ENCODE measurements at regions not wholly inside any gene's neighbourhood (a gene's known extent, or its start where the extent isn't known, plus 50 kb on each side); places are given as distances from the start of the nearest gene placed in this dataset.
"Not testable (repeated sequence)": the region's sequence is repeated elsewhere in the genome, so short reads cannot be mapped to it uniquely, and the experiment has no call there.

- DNase-seq (peak; percentile 15), ATAC-seq (ENCODE audit: low read depth) (no peak)
- no peak overlapping the region for H3K4me3 ChIP-seq (ENCODE audit: control extremely low read depth in 1 of 5, extremely low read depth in 1 of 5, insufficient read depth in 1 of 5, low read depth in 2 of 5, low read length in 4 of 5)
- H3K4me2 ChIP-seq (replicated peaks; ENCODE audit: low read depth, low read length, poor library complexity, severe bottlenecking) = no peak overlapping the region
- no peak overlapping the region for H3K27ac ChIP-seq (ENCODE audit: low read length in 2 of 2)
- H4K20me1 ChIP-seq (ENCODE audit: control insufficient read depth, insufficient read depth, low read length, poor library complexity, severe bottlenecking) = no peaks in the 10 kb centered on the region
- intact Hi-C loops (cut with micrococcal nuclease) = no loop called here
- POLR2A ChIA-PET = no interaction called here
- no peaks in the 10 kb centered on the region for H3K79me2 ChIP-seq (ENCODE audit: control insufficient read depth, insufficient read depth, low read length)
- H3K36me3 ChIP-seq (replicated peaks in 1 of 2; ENCODE audit: control extremely low read depth in 1 of 2, control insufficient read depth in 1 of 2, extremely low read depth in 1 of 2, insufficient read depth in 2 of 2, low read length in 1 of 2) = no peaks in the 10 kb centered on the region
- TF ChIP-seq EZH2 (IDR thresholded peaks at IDR 0.05; ENCODE audit: borderline replicate concordance, insufficient read depth, low read depth, low read length, poor library complexity, severe bottlenecking) (no peak), CTCF (IDR thresholded peaks at IDR 0.05) (no peak)
- CTCF ChIA-PET = no interaction called here
- H2AFZ ChIP-seq (ENCODE audit: insufficient read depth, low read depth, low read length, poor library complexity, severe bottlenecking) = no peak overlapping the region
- no peak overlapping the region for H3K9ac ChIP-seq (ENCODE audit: low read length)
- H3K27me3 ChIP-seq (replicated peaks in 1 of 4; ENCODE audit: control extremely low read depth in 1 of 4, control insufficient read depth in 3 of 4, insufficient read depth in 4 of 4, low read length in 3 of 4) = no peaks in the 10 kb centered on the region
- H3K9me3 ChIP-seq (ENCODE audit: control extremely low read depth in 1 of 3, control insufficient read depth in 2 of 3, insufficient read depth in 1 of 3, low read length in 2 of 3) = no peaks in the 10 kb centered on the region
- H3K4me3 Mint-ChIP-seq = no peak overlapping the region
- H3K27me3 Mint-ChIP-seq = no peaks in the 10 kb centered on the region
- peaks cover 7% of the 10 kb centered on the region in 2 donors for H3K4me1 ChIP-seq (ENCODE audit: control insufficient read depth in 2 of 2, insufficient read depth in 2 of 2, low read length in 2 of 2)
- H3K9me3 Mint-ChIP-seq (ENCODE audit: insufficient read depth) = no peaks in the 10 kb centered on the region
- no peak overlapping the region for H3K27ac Mint-ChIP-seq
- peaks cover 12% of the 10 kb centered on the region for H3K4me1 Mint-ChIP-seq
- no CpG with 5 or more reads among the region's 3 CpGs for WGBS (ENCODE audit: insufficient coverage)
Observed at GRCh38 chr2:186426153-186427016, 59.7 kb upstream of the ZC3H15 start.

- H3K27ac ChIP-seq (ENCODE audit: low read length in 2 of 2); H3K4me3 Mint-ChIP-seq; intact Hi-C loops (cut with micrococcal nuclease); H3K9me3 Mint-ChIP-seq (ENCODE audit: insufficient read depth); CTCF ChIA-PET; H3K79me2 ChIP-seq (ENCODE audit: control insufficient read depth, insufficient read depth, low read length); H3K9ac ChIP-seq (ENCODE audit: low read length); POLR2A ChIA-PET; H3K4me2 ChIP-seq (replicated peaks; ENCODE audit: low read depth, low read length, poor library complexity, severe bottlenecking); ATAC-seq (ENCODE audit: low read depth); H4K20me1 ChIP-seq (ENCODE audit: control insufficient read depth, insufficient read depth, low read length, poor library complexity, severe bottlenecking); H3K27me3 Mint-ChIP-seq; H3K27ac Mint-ChIP-seq; H3K4me3 ChIP-seq (ENCODE audit: control extremely low read depth in 1 of 5, extremely low read depth in 1 of 5, insufficient read depth in 1 of 5, low read depth in 2 of 5, low read length in 4 of 5); H3K9me3 ChIP-seq (ENCODE audit: control extremely low read depth in 1 of 3, control insufficient read depth in 2 of 3, insufficient read depth in 1 of 3, low read length in 2 of 3); H2AFZ ChIP-seq (ENCODE audit: insufficient read depth, low read depth, low read length, poor library complexity, severe bottlenecking); DNase-seq; H3K4me1 ChIP-seq (ENCODE audit: control insufficient read depth in 2 of 2, insufficient read depth in 2 of 2, low read length in 2 of 2); H3K27me3 ChIP-seq (replicated peaks in 1 of 4; ENCODE audit: control extremely low read depth in 1 of 4, control insufficient read depth in 3 of 4, insufficient read depth in 4 of 4, low read length in 3 of 4); H3K36me3 ChIP-seq (replicated peaks in 1 of 2; ENCODE audit: control extremely low read depth in 1 of 2, control insufficient read depth in 1 of 2, extremely low read depth in 1 of 2, insufficient read depth in 2 of 2, low read length in 1 of 2): not testable (repeated sequence)
- H3K4me1 Mint-ChIP-seq = peaks cover 10% of the 10 kb centered on the region
- WGBS (ENCODE audit: insufficient coverage) = no CpG with 5 or more reads among the region's 3 CpGs
Observed at GRCh38 chr2:186427017-186427350, 59.1 kb upstream of the ZC3H15 start.
